ENCODE measurements at regions not wholly inside any gene's neighbourhood (a gene's known extent, or its start where the extent isn't known, plus 50 kb on each side); places are given as distances from the start of the nearest gene placed in this dataset.

GRCh38 chr2:207468488-207468887, 61.3 kb upstream of the CREB1 start:
- Histone ChIP-seq H3K79me2 (ENCODE audit: insufficient read depth, low read length) (no peaks in the 10 kb centered on the region), H3K27ac (ENCODE audit: low read depth, low read length) (no peak overlapping the region), H3K4me3 (ENCODE audit: insufficient read depth, low read length, poor library complexity, severe bottlenecking) (no peak overlapping the region), H3K4me2 (ENCODE audit: low read depth, low read length, poor library complexity, severe bottlenecking) (no peak overlapping the region), H3K36me3 (ENCODE audit: low read length) (no peaks in the 10 kb centered on the region), H3K9ac (ENCODE audit: low read length) (no peak overlapping the region), H3F3A (ENCODE audit: insufficient read depth) (no peaks in the 10 kb centered on the region), H2AFZ (ENCODE audit: low read depth, low read length, severe bottlenecking) (no peak overlapping the region), H3K27me3 (ENCODE audit: low read length) (no peaks in the 10 kb centered on the region; the same call in 1 of the 2 replicates), H3K9me2 (replicated peaks; ENCODE audit: insufficient read depth, low read length) (no peaks in the 10 kb centered on the region), H4K20me1 (ENCODE audit: low read depth, low read length) (no peaks in the 10 kb centered on the region), H3K9me3 (ENCODE audit: insufficient read depth, low read length) (no peaks in the 10 kb centered on the region)
- TF ChIP-seq EZH2phosphoT487 (conservative IDR thresholded peaks at IDR 0.05; ENCODE audit: low read length): no peak
- no peak for TF ChIP-seq CTCF (IDR thresholded peaks at IDR 0.05; ENCODE audit: insufficient read depth, low read length, poor library complexity, severe bottlenecking)

- Histone ChIP-seq H3K79me2 (ENCODE audit: insufficient read depth, low read length) (no peaks in the 10 kb centered on the region), H4K20me1 (ENCODE audit: low read depth, low read length) (no peaks in the 10 kb centered on the region), H3K27me3 (ENCODE audit: low read length) (no peaks in the 10 kb centered on the region; the same call in 1 of the 2 replicates), H3F3A (ENCODE audit: insufficient read depth) (no peaks in the 10 kb centered on the region), H3K9me2 (replicated peaks; ENCODE audit: insufficient read depth, low read length) (no peaks in the 10 kb centered on the region), H3K9me3 (ENCODE audit: insufficient read depth, low read length) (no peaks in the 10 kb centered on the region), H3K36me3 (ENCODE audit: low read length) (no peaks in the 10 kb centered on the region), H3K27ac (ENCODE audit: low read depth, low read length) (no peak overlapping the region), H3K4me2 (ENCODE audit: low read depth, low read length, poor library complexity, severe bottlenecking) (no peak overlapping the region), H3K4me3 (ENCODE audit: insufficient read depth, low read length, poor library complexity, severe bottlenecking) (no peak overlapping the region), H3K9ac (ENCODE audit: low read length) (no peak overlapping the region), H2AFZ (ENCODE audit: low read depth, low read length, severe bottlenecking) (no peak overlapping the region)
- TF ChIP-seq EZH2phosphoT487 (conservative IDR thresholded peaks at IDR 0.05; ENCODE audit: low read length) (no peak), CTCF (IDR thresholded peaks at IDR 0.05; ENCODE audit: insufficient read depth, low read length, poor library complexity, severe bottlenecking) (no peak)
Measured at GRCh38 chr2:207469451-207469850, 60.3 kb upstream of the CREB1 start.

- H3F3A ChIP-seq (ENCODE audit: insufficient read depth): no peaks in the 10 kb centered on the region
- no peak overlapping the region for H3K9ac ChIP-seq (ENCODE audit: low read length)
- no peaks in the 10 kb centered on the region for H3K79me2 ChIP-seq (ENCODE audit: insufficient read depth, low read length)
- H3K27me3 ChIP-seq (ENCODE audit: low read length): no peaks in the 10 kb centered on the region; the same call in 1 of the 2 replicates
- no peaks in the 10 kb centered on the region for H4K20me1 ChIP-seq (ENCODE audit: low read depth, low read length)
- no peaks in the 10 kb centered on the region for H3K9me2 ChIP-seq (replicated peaks; ENCODE audit: insufficient read depth, low read length)
- no peaks in the 10 kb centered on the region for H3K36me3 ChIP-seq (ENCODE audit: low read length)
- no peaks in the 10 kb centered on the region for H3K9me3 ChIP-seq (ENCODE audit: insufficient read depth, low read length)
- no peak for TF ChIP-seq CTCF (IDR thresholded peaks at IDR 0.05; ENCODE audit: insufficient read depth, low read length, poor library complexity, severe bottlenecking)
- no peak for TF ChIP-seq EZH2phosphoT487 (conservative IDR thresholded peaks at IDR 0.05; ENCODE audit: low read length)
- H2AFZ ChIP-seq (ENCODE audit: low read depth, low read length, severe bottlenecking): no peak overlapping the region
- no peak overlapping the region for H3K27ac ChIP-seq (ENCODE audit: low read depth, low read length)
- no peak overlapping the region for H3K4me2 ChIP-seq (ENCODE audit: low read depth, low read length, poor library complexity, severe bottlenecking)
- H3K4me3 ChIP-seq (ENCODE audit: insufficient read depth, low read length, poor library complexity, severe bottlenecking): no peak overlapping the region
Measured at GRCh38 chr2:207469943-207470729, 59.6 kb upstream of the CREB1 start.

Data from SU-DHL-6 (cell line).